ENCODE measurements at regions not wholly inside any gene's neighbourhood (a gene's known extent, or its start where the extent isn't known, plus 50 kb on each side); places are given as distances from the start of the nearest gene placed in this dataset.

- Histone ChIP-seq H3K4me2 (no peak overlapping the region), H3K36me3 (ENCODE audit: insufficient read depth) (no peaks in the 10 kb centered on the region), H3K27me3 (ENCODE audit: insufficient read depth) (no peaks in the 10 kb centered on the region), H3K79me2 (replicated peaks; ENCODE audit: insufficient read depth) (no peaks in the 10 kb centered on the region), H3K4me3 (no peak overlapping the region), H3F3A (replicated peaks; ENCODE audit: low read depth) (no peaks in the 10 kb centered on the region), H4K20me1 (replicated peaks; ENCODE audit: insufficient read depth) (no peaks in the 10 kb centered on the region), H3K27ac (ENCODE audit: low read depth) (no peak overlapping the region), H3K4me1 (ENCODE audit: insufficient read depth) (peaks cover 4% of the 10 kb centered on the region; the same call in 1 of the 2 replicates), H2AFZ (no peak overlapping the region), H3K9me2 (ENCODE audit: insufficient read depth) (peaks cover 3% of the 10 kb centered on the region; the same call in 1 of the 2 replicates)
- H3K27ac Mint-ChIP-seq: no peak overlapping the region
- H3K9me3 Mint-ChIP-seq: no peaks in the 10 kb centered on the region; the same call in 2 of the 3 replicates
- H3K36me3 Mint-ChIP-seq (ENCODE audit: low read depth): no peaks in the 10 kb centered on the region
- ATAC-seq: no peak
- H3K4me3 Mint-ChIP-seq: no peak overlapping the region
- no peaks in the 10 kb centered on the region; the same call in 2 of the 3 replicates for H3K4me1 Mint-ChIP-seq
- H3K27me3 Mint-ChIP-seq (ENCODE audit: insufficient read depth, low read depth, poor library complexity): peaks cover 2% of the 10 kb centered on the region
- no peak for TF ChIP-seq NANOG (IDR thresholded peaks at IDR 0.05; ENCODE audit: borderline replicate concordance)
- no peak for TF ChIP-seq REST (IDR thresholded peaks at IDR 0.05; ENCODE audit: unreplicated experiment)
- no peak for DNase-seq (ENCODE audit: low spot score)
Observed at GRCh38 chr4:120299631-120300030, 233.0 kb upstream of the MAD2L1 start.

- H4K20me1 ChIP-seq (replicated peaks; ENCODE audit: insufficient read depth): no peaks in the 10 kb centered on the region
- no peaks in the 10 kb centered on the region for H3K4me1 ChIP-seq (ENCODE audit: insufficient read depth)
- H3F3A ChIP-seq (replicated peaks; ENCODE audit: low read depth): no peaks in the 10 kb centered on the region
- no peak for ATAC-seq
- no peaks in the 10 kb centered on the region for H3K27me3 ChIP-seq (ENCODE audit: insufficient read depth)
- no peak overlapping the region for H3K27ac Mint-ChIP-seq
- H3K27ac ChIP-seq (ENCODE audit: low read depth): no peak overlapping the region
- H3K79me2 ChIP-seq (replicated peaks; ENCODE audit: insufficient read depth): no peaks in the 10 kb centered on the region
- H3K4me1 Mint-ChIP-seq: no peaks in the 10 kb centered on the region
- no peak overlapping the region for H3K4me3 ChIP-seq
- no peak for DNase-seq (ENCODE audit: low spot score)
- no peaks in the 10 kb centered on the region for H3K9me2 ChIP-seq (ENCODE audit: insufficient read depth)
- no peaks in the 10 kb centered on the region for H3K36me3 Mint-ChIP-seq (ENCODE audit: low read depth)
- no peak overlapping the region for H3K4me3 Mint-ChIP-seq
- no peak overlapping the region for H3K4me2 ChIP-seq
- no peak overlapping the region for H2AFZ ChIP-seq
- no peaks in the 10 kb centered on the region for H3K36me3 ChIP-seq (ENCODE audit: insufficient read depth)
- H3K9me3 Mint-ChIP-seq: no peaks in the 10 kb centered on the region
- H3K27me3 Mint-ChIP-seq (ENCODE audit: insufficient read depth, low read depth, poor library complexity): no peaks in the 10 kb centered on the region
- TF ChIP-seq STAT1 (IDR thresholded peaks at IDR 0.05; ENCODE audit: unreplicated experiment) (no peak), REST (IDR thresholded peaks at IDR 0.05; ENCODE audit: unreplicated experiment) (no peak), JUNB (IDR thresholded peaks at IDR 0.05; ENCODE audit: unreplicated experiment) (no peak), ZNF331 (CRISPR knock-in tag; IDR thresholded peaks at IDR 0.05; ENCODE audit: low read depth) (no peak), CREB1 (CRISPR knock-in tag; IDR thresholded peaks at IDR 0.05; ENCODE audit: low read depth) (no peak), ZNF114 (CRISPR knock-in tag; IDR thresholded peaks at IDR 0.05) (no peak)
- TF ChIP-seq, protein P1, sequence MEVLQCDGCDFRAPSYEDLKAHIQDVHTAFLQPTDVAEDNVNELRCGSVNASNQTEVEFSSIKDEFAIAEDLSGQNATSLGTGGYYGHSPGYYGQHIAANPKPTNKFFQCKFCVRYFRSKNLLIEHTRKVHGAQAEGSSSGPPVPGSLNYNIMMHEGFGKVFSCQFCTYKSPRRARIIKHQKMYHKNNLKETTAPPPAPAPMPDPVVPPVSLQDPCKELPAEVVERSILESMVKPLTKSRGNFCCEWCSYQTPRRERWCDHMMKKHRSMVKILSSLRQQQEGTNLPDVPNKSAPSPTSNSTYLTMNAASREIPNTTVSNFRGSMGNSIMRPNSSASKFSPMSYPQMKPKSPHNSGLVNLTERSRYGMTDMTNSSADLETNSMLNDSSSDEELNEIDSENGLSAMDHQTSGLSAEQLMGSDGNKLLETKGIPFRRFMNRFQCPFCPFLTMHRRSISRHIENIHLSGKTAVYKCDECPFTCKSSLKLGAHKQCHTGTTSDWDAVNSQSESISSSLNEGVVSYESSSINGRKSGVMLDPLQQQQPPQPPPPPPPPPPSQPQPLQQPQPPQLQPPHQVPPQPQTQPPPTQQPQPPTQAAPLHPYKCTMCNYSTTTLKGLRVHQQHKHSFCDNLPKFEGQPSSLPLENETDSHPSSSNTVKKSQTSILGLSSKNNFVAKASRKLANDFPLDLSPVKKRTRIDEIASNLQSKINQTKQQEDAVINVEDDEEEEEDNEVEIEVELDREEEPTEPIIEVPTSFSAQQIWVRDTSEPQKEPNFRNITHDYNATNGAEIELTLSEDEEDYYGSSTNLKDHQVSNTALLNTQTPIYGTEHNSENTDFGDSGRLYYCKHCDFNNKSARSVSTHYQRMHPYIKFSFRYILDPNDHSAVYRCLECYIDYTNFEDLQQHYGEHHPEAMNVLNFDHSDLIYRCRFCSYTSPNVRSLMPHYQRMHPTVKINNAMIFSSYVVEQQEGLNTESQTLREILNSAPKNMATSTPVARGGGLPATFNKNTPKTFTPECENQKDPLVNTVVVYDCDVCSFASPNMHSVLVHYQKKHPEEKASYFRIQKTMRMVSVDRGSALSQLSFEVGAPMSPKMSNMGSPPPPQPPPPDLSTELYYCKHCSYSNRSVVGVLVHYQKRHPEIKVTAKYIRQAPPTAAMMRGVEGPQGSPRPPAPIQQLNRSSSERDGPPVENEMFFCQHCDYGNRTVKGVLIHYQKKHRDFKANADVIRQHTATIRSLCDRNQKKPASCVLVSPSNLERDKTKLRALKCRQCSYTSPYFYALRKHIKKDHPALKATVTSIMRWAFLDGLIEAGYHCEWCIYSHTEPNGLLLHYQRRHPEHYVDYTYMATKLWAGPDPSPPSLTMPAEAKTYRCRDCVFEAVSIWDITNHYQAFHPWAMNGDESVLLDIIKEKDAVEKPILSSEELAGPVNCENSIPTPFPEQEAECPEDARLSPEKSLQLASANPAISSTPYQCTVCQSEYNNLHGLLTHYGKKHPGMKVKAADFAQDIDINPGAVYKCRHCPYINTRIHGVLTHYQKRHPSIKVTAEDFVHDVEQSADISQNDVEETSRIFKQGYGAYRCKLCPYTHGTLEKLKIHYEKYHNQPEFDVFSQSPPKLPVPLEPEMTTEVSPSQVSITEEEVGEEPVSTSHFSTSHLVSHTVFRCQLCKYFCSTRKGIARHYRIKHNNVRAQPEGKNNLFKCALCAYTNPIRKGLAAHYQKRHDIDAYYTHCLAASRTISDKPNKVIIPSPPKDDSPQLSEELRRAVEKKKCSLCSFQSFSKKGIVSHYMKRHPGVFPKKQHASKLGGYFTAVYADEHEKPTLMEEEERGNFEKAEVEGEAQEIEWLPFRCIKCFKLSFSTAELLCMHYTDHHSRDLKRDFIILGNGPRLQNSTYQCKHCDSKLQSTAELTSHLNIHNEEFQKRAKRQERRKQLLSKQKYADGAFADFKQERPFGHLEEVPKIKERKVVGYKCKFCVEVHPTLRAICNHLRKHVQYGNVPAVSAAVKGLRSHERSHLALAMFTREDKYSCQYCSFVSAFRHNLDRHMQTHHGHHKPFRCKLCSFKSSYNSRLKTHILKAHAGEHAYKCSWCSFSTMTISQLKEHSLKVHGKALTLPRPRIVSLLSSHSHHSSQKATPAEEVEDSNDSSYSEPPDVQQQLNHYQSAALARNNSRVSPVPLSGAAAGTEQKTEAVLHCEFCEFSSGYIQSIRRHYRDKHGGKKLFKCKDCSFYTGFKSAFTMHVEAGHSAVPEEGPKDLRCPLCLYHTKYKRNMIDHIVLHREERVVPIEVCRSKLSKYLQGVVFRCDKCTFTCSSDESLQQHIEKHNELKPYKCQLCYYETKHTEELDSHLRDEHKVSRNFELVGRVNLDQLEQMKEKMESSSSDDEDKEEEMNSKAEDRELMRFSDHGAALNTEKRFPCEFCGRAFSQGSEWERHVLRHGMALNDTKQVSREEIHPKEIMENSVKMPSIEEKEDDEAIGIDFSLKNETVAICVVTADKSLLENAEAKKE (CRISPR knock-in tag; IDR thresholded peaks at IDR 0.05): no peak
Observed at GRCh38 chr4:120293341-120293740, 226.7 kb upstream of the MAD2L1 start.
